ENCODE measurements at regions not wholly inside any gene's neighbourhood (a gene's known extent, or its start where the extent isn't known, plus 50 kb on each side); places are given as distances from the start of the nearest gene placed in this dataset.
A peak's percentile ranks its signal among the peaks of the same experiment; 100 is the strongest.
"Not testable (repeated sequence)": the region's sequence is repeated elsewhere in the genome, so short reads cannot be mapped to it uniquely, and the experiment has no call there.

DNA sequence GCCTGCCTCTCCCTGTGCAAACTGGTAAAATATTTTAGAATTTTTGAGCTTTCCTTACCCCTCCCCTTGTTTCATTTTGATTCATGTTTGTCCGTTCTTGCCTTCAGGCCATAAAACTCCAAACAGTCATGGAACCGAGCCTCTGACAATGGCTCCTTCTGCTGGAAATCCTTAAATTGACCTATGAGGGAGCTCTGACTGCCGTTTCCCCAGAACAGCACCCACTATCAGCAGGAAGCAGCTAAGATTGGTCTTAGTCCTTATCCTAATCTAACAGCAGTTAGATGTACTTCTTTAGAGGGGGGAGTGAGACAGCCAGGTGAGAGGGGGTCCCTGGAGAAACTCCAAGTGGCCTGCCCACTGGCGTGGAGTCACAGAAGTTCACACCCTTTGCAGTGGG is 106.7 kb downstream of the FAM174A start:
- no peak for DNase-seq

DNA sequence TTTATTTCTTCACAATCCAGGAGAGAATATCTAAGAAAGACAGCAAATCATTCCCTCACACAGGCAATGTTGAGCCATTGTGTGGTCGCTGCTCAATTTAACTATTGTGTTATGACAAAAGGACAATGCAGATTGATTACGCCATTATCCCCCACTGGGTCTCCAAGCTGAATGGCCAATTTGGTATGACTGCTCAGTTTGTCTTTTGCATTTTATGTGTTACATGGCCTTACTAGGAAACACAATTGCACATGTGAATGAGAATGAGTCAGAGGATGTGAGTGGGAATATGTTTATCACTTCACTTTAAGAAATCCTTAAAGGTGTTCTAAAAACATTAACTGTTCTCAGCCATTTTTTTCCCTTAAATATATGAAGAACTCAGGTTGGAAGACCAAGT is 108.3 kb downstream of the FAM174A start:
- DNase-seq = no peak

DNA sequence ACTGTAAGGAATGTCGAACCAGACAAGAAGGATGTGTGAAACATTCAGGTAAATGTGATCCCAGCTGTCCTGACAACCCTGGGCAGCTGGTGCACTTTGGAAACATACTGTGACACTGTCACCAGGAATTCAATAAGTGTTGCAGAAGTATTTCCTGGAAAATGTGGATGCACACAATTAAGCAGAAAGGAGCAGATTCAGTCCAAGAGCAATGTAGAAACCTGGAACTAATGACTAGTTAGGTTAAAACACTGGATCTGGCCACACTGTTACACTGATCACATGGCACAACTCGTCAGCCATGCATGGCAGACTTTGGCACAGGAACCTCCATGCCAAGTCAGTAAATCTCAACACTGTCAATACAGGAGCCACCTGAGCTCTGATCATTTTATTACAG is 109.0 kb downstream of the FAM174A start:
- DNase-seq = no peak

DNA sequence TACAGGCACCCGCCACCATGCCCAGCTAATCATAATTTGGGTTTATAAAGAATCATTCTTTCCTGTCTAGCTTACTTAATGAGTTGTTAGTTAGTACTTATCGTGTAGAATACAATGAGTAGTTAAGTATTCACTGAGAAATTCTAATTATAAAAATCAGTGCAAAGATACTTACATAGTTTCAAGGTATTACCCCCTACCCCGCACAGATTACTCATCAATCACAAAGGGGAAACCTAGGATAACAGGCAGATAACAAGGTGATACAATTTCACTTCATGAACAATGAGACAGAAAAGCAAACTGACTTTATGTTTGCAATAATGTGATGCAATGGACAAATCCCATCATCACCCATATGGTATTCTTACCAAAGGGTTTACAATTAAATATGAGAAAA is 109.6 kb downstream of the FAM174A start:
- DNase-seq = no peak

DNA sequence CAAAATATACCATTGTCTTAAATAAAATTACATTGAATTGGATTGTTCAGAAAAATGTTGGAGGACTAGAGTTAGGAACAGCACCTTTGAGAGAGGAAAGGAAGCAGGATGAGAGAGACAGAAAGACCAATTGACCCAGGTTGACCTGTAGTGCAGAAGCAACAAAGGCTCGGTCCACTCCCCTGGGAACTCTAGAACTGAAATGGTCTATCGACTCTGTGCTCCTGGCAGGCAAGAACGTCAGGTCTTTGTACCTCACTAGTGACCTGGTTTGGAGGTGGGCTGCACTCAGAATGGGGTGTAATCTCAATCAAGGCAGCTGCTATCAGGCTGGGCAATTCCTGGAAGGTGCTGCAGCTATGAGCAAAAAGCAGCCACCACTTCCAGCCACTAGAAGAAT is 110.8 kb downstream of the FAM174A start:
- DNase-seq = no peak

DNA sequence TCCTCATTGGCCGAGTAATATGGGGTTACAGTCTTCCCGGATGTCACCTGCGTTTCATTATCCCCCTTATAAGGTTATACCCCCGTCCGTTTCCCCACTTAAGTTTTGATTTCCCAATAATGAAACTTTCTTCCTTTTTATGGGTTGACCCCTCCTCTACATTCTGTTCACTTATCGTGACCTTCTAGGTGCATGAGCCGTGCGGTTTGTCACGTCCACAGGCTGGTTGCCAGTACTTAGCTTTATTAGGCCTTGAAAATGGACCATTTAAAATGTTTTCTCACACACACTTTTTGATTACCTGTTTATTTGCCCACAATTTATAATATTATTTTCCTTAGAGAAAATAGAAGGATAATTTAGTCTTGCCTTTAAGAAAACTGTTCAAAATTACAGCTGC is 111.5 kb downstream of the FAM174A start:
- no peak for DNase-seq

DNA sequence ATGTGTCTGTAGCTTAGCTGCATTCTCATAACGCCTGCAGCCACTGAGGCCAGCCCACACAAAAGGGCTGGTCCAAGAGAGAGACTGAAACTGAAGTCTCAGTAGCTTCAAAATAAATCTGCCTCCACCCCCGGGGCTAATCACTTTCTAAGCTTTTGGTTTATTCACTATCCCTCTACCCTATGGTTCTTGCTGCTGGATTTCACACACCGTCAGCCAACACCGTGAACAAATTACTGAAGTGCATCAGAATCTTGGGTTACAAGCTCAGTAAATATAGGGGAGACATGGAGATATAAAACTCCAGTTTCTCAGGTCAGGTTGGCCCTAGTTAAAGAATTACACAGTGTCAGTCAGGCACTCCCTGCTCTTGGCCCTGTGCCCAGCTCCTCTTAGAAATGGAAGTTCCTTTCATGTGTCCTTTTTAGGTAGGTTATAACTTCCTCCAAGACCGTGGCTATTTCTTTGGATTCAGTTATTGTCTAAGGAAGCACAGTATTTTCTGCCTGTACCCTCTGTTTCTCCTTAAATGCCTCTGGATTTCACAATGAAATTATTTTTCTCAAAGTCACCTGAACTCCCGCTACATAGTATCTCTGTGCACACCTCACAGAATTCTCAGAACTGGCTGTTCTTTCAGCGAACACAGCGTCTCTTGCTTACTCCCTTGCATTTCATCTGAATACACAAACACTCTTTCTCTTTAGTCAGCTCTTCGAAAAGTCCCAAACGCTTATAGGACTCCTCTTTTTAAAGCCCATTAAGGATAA is 112.5 kb downstream of the FAM174A start:
- DNase-seq = peak; percentile 18

DNA sequence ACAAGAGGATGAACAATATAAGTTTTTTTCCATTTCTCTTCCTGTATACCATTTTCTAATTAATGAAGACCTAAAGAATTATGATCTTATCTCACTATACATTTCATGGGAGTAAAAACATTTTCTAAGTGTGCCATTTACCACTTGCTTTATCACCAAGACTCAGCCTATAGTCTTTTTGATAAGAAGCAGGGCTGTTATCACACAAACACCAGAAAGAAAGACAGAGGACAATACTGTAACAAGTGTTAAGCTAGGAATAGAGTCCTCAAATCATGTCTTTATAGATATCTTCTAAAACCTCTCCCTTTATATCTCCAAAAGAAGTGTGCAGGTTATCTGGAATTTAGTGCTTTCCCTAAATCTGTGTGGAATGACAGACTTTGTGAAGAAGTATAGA is 119.7 kb downstream of the FAM174A start:
- no peak for DNase-seq

DNA sequence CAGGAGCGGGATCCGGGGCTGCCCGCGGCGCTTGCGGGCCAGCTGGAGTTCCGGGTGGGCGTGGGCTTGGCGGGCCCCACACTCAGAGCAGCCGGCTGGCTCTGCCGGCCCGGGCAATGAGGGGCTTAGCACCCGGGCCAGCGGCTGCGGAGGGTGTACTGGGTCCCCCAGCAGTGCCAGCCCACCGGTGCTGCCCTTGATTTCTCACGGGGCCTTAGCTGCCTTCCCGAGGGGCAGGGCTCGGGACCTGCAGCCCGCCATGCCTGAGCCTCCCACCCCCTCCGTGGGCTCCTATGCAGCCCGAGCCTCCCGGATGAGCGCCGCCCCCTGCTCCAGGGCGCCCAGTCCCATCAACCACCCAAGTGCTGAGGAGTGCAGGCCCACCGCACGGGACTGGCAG is 121.6 kb downstream of the FAM174A start:
- not testable (repeated sequence) for DNase-seq

DNA sequence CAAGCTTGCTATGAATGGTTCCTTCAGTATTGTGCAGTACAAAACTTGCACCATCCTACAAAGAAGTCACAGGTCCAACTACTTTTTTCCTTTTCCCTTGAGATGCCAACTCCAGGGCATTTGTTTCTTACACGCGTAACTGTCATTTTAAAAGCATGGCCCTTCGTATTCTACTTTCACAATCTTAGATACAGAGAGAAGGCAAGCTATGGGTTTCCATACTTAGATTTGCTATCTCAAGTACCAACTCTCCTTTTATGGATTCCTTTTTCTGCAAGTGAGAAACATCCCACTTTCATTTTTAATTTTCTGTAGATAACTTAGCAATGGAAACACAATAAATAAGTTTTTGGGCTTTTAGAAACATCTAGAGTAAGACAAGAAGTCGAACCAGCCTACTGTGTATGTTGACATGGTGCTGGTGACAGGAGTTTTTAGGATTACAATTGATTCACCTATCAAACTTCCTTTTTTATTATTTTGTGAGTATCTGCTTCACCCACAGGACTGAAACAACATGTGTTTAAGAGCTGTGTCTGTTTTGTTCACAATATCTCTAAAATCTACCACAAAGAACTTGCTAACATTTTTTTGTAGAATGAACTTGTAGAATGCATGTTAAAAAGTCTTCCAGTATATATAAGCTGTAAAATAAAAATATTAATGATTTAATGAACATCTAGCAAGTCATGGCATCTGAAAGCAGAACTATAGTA is 124.1 kb downstream of the FAM174A start:
- no peak for DNase-seq

DNA sequence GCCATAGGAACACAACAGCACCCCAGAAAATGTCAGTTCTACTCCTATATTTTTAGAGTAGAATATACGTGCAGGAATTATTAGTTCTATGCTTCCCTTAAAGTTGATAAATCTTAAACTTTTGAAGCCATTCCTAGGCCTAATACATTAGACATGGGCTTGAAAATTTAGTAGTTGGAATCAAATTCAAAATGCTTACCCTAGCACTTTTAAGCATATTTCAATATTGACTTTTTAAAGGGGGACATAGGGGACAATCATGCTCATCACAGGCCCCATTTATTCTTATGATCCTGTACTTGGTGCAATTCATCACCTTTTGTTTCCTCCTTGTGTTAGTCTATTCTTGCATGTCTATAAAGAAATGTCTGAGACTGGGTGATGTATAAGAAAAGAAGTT is 129.0 kb downstream of the FAM174A start:
- no peak for DNase-seq

DNA sequence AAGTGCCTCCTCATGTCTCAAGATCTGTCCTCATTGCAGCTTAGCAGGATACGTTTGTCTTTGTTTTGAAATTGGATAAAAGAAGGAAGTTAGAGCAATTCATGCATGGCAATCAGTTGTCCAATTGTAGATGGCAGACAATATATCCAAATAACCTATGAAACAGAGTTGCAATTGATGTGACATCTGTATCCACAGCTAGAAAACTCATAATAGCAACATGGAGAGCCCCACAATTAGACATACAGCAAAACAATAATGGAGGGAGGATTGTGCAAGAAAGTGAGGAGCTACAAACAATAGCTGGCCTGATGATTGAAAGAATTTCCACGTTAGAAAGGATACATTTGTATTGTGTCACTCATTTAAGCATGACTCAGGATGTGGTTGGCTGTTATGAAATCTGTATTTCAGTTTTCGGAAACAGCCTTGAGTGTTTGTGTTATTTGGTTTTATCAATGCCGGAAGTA is 132.0 kb downstream of the FAM174A start:
- no peak for DNase-seq

DNA sequence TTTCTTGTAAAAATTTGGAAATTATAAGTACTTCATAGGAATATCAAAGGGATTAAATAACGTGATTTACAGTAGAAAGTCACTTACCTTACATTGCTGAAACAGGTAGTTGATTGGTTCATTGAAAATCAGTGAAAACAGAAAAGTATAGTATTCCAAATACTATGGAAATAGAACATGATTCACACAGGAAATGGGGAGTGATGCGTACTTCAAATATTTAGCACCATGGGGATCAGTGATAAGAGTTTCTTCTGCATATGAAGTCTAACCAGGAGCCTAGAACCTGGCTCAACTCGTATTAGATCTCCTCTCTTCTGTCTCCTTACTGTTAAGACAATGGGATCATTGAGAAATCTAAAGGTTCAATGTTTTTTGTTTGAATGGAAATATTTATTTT is 133.3 kb downstream of the FAM174A start:
- no peak for DNase-seq

DNA sequence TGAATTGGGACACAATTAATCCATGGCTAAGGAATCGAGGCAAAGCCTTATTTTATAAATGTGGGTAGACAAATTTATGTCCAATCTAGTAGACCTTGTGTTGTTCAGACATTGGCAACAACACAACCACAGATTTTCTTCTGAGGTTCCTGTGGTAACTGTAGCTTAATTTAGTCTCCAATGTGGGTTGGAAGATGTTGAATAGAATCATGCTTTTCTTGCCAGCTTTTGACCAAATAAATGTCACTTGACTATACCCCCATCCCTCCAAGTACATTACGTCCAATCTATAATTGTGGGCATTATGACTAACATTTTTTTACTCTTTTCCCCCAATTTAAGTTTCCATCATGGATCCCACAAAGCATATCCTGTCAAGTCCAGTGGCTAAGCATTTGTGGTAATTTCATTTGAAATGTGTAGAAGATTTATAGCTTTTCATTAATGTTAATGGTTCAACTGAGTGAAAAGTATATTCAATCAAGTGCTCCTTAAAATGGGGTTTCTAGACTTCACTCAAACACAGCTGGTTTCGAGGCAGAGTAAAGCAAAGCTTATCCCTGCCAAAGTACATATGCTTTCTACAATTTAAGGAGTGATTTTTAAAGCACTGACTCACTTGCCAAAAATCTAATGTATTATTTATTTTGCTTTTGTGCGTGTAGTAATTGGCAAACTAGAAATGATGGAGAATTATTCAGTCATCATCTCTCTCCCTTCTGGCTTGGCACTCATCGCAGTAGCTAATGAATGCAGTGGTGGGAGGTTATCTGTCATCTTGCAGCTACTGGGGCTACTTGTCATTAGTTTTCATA is 141.8 kb downstream of the FAM174A start:
- DNase-seq = peak; percentile 96

DNA sequence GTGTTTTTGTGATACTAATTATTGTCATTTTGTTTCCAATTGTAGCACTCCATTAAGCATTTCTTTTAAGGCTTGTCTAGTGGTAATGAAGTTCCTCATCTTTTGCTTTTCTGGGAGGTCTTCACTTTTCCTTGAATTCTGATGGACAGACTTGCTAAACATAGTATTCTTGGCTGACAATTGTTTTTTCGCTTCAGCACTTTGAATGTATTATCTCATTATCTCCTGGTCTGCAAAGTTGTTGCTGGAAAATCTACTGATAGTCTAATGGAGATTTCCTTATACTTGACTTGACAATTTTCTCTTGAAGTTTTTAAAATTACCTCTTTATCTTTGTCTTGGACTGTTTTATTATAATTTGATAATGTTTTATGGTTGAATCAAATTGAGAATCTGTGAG is 147.5 kb downstream of the FAM174A start:
- DNase-seq = no peak

DNA sequence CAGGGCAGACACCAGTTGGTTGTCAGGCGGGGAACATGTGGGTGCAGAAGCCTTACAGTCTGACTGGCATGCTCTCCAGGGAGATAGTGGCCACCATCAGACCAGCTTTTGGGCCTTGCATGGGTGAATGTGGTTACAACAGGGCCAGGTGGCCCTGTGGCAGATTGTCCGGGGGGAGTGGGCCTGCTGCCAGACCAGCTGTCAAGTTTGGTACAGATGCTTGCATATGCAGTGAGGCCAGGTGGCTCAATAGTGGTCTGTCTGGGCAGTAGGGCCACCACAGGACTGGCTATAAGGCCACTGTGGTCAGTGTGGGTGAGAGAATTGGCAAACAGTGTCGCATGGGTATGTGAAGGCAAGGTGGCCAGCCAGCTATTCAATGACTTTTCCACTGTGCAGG is 148.7 kb downstream of the FAM174A start:
- no peak for DNase-seq

DNA sequence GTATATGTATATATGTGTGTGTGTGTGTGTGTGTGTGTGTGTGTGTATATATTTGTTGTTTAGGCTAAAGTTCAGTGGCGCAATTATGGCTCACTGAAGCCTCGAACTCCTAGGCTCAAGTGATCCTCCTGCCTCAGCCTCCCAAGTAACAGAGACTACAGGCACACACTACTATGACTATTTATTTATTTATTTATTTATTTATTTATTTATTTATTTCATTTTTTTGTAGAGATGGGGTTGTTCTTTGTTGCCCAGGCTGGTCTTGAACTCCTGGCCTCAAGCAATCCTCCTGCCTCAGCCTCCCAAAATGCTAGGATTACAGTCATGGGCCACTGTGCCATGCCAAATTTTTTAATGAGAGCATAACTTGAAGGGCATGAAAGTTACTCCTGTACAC is 149.9 kb downstream of the FAM174A start:
- DNase-seq = not testable (repeated sequence)

DNA sequence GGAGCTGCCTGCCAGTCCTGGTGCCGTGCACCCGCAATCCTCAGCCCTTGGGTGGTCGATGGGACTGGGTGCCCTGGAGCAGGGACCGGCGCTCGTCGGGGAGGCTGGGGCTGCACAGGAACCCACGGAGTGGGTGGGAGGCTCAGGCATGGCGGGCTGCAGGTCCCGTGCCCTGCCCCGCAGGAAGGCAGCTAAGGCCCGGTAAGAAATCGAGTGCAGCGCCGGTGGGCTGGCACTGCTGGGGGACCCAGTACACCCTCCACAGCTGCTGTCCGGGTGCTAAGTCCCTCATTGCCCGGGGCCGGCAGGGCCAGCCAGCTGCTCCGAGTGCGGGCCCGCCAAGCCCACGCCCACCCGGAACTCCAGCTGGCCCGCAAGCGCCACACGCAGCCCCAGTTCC is 153.7 kb downstream of the FAM174A start:
- not testable (repeated sequence) for DNase-seq

DNA sequence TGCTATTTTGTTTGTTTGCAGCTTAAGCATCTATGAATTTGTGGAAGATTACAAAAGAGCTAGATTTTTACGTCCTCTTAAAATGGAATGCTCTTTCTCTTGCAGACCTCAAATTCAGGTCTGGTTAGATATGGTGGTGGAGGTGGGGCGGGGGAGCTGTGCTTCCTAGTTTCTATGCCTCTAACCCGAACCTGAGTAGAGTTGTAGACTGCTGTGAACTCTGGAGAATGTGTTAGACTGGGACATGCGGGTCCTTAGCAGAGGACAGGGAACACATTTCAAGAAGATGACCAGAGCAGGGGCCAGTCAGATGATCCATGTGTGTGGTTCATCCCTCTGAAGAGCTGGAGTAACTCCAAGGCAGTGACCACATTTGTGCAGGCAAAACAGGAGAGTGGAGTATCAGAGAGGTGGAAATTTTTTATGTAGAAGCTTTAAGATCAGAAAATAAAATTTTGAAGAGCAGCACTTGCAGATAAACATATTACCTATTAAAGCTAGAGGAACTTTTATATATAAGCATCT is 154.9 kb downstream of the FAM174A start:
- DNase-seq = no peak

DNA sequence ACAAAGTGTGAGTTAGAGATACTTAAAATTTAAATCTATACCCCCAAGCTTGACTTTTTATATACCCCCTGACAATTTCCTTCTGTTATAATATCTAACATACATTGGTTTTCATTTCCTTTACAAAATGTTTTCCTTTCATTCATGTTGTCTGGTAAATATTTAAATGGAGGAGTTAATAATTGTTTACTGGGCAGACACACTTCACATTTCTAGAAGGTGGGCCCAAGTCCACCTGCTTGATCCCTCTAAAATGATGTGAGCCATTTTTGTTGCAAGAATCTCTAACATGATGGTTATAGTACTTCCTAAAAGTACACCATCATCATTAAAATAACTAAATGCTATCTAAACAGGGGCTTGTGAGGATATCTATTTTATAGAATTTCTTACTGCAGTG is 155.9 kb downstream of the FAM174A start:
- no peak for DNase-seq

DNA sequence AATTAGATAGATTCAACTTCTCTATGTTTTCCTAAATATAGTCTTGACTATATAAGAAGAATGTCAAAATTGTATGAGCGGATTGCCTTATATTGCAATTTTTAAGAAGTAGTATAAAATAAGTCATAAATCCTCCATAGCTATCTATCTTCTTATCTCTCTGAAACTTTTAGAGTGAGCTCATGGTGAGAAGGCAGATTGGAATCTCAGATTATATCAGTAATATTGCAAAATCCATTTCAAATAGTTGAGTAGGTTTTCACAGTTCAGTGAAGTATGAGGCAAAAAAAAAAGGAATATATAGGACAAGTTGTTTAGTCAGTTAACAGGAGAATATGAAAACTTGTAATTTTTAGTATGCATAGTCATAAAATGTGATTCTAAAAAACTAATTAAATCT is 156.4 kb downstream of the FAM174A start:
- no peak for DNase-seq

DNA sequence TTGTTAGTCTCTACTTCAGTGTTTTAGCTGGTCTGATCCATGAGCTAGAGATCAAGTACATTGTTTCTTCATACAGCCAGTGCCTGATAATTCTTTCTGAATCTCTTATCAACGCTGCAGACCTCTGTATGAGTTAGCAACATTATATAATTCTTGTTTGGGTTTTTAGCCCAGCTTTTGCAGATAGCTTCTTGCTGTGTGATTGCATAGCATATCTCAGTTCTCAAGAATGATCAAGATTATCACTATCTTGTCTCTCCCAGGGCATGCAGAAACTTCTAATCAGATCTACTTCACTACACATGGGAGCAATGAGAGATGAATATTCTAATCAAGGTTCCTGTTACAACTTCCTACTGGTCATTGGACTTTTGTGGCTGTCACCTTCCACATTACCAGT is 158.3 kb downstream of the FAM174A start:
- no peak for DNase-seq

DNA sequence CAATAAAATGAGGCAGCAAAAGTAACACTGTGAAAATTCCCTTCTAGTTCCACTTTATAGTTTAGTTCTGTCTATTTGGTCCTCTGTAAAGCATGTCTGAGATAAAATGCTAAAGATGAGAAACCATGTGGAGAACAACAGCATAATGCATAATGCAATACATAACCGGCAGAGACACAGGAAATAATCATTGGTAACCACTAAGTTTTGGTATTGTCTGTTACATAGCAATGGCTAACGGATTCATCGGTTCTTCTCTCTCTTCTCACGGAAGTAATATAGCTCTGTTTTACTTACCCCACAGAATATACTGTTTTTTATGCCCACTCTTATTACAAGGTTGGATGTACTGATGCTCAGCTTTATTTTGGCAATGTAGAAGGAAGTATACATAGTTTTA is 158.9 kb downstream of the FAM174A start:
- DNase-seq = no peak

Measured in NCI-H1092 treated with DMSO at 0.1 percent for 48 hours (cell line).